ENCODE measurements at regions not wholly inside any gene's neighbourhood (a gene's known extent, or its start where the extent isn't known, plus 50 kb on each side); places are given as distances from the start of the nearest gene placed in this dataset.

DNA sequence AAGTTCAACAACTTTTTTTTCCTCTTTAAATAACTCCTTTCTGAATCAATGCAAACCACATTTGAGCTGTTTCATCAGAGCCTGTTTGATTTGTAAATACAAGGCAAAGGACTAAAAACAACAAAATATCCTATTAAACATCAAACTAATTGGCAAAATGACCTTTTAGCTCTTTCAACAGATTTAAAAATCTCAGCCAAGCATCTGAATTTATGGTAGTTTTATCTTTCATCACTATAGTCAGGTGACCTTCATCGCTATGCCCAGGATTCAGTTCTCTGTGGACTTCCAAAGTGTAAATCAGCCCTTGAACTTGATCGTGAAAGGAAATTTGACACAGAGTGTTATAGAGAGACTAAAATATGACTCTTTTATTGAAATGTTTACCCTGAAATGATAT lies 1554.5 kb upstream of the FLRT2 start:
- TF ChIP-seq POLR2AphosphoS5 (IDR thresholded peaks at IDR 0.05) (no peak), EP300 (IDR thresholded peaks at IDR 0.05) (no peak)

Measured in sigmoid colon (tissue), 4 donors.